Upper lobe of left lung (tissue), 6 donors: ENCODE measurements at regions not wholly inside any gene's neighbourhood (a gene's known extent, or its start where the extent isn't known, plus 50 kb on each side); places are given as distances from the start of the nearest gene placed in this dataset.
A peak's percentile ranks its signal among the peaks of the same experiment; 100 is the strongest.

Experiments used
- ATAC-seq, 2 donors: fragments of 200-7000 bp; cut with Tn5 transposase; one replicate each; pipeline ENCODE4 v1.9.1; 2022; ENCODE audit warnings: mild to moderate bottlenecking in 2 of 2, moderate library complexity in 2 of 2; ENCODE audit not compliant: low FRiP score in 2 of 2
- DNase-seq, 2 donors: peaks; one replicate each; pipeline ENCODE4 v3.0.0-alpha.2; 2019 to 2020
- H3K27ac ChIP-seq, 4 donors: fragments of 200-600 bp; sonication (generic); one replicate each; pipeline ENCODE4 v1.5.1; 2016 to 2019
- H3K27me3 ChIP-seq, 4 donors: fragments of 200-600 bp; sonication (generic); one replicate each; pipeline ENCODE4 v1.5.1; 2017 to 2019
- H3K36me3 ChIP-seq, 4 donors: fragments of 200-600 bp; sonication (generic); one replicate each; pipeline ENCODE4 v1.5.1; 2016 to 2019
- H3K4me1 ChIP-seq, 4 donors: fragments of 200-600 bp; sonication (generic); one replicate each; pipeline ENCODE4 v1.5.1; 2018 to 2019
- H3K4me3 ChIP-seq, 4 donors: fragments of 200-600 bp; sonication (generic); one replicate each; pipeline ENCODE4 v1.5.1; 2017 to 2019; ENCODE audit warnings: mild to moderate bottlenecking in 2 of 4, moderate library complexity in 1 of 4
- H3K9me3 ChIP-seq, 4 donors: fragments of 200-600 bp; sonication (generic); one replicate each; pipeline ENCODE4 v1.5.1; 2018 to 2019
- EP300 ChIP-seq, 4 donors: sonication (generic); formaldehyde crosslinking; IDR thresholded peaks; one replicate each; pipeline ENCODE4 v1.5.1; 2017; ENCODE audit warnings: antibody characterized with exemption in 4 of 4, control low read depth in 2 of 4
- POLR2A ChIP-seq, 4 donors: fragments of 450-650 bp; IDR thresholded peaks; one replicate each; pipeline ENCODE4 v1.5.1; 2016 to 2017; ENCODE audit warnings: antibody characterized with exemption in 4 of 4, mild to moderate bottlenecking in 2 of 4
- POLR2AphosphoS5 ChIP-seq, 2 donors: sonication (generic); formaldehyde crosslinking; IDR thresholded peaks; one replicate each; pipeline ENCODE4 v1.5.1; 2017; ENCODE audit warnings: antibody characterized with exemption in 2 of 2
- WGBS, 2 donors: methylation state at CpG; one replicate each; pipeline ENCODE4 v1.1.5; 2017 to 2018; 5-methylcytosine and 5-hydroxymethylcytosine counted together
- TF ChIP-seq, protein P1 (sequence below), 6 experiments: fragments of 450-650 bp in 4 of 6; fragments of 200-600 bp in 2 of 6; sonication (generic) in 2 of 6; IDR thresholded peaks; one replicate each; pipeline ENCODE4 v1.5.1; 2016 to 2019; ENCODE audit warnings: antibody characterized with exemption in 6 of 6
- donor health status: DM: no; HTN: no; CAD: no; lungs with moderate emphysema.
- donor health status: DM: no; HTN: yes; CAD: no; lungs with severe emphysema.

DNA sequence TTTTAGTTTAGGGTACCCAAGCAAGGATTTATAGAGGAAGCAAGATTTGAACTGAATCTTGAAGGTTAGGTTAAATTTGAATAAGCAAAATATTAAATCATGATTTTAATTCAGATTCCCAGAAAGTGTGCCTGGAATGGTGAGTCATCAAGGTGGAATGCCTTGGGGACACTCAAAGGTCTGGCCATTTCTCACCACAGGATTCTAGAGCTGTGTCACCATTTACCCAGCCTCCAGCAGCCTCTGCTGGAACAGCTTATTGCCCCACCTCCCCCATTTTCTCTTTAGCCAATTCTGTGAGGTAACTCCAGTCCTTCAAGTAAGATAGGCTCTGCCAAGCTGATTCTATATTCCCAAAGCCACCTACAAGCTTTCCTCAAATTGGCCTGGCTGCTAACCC, 181.4 kb downstream of the SIM1 start:
- Histone ChIP-seq H3K9me3 (no peaks in the 10 kb centered on the region), H3K4me3 (no peak overlapping the region), H3K27me3 (no peaks in the 10 kb centered on the region), H3K27ac (no peak overlapping the region), H3K36me3 (no peaks in the 10 kb centered on the region), H3K4me1 (no peaks in the 10 kb centered on the region)
- ATAC-seq = no peak
- TF ChIP-seq POLR2AphosphoS5 (IDR thresholded peaks at IDR 0.05) (no peak), POLR2A (IDR thresholded peaks at IDR 0.05) (no peak), EP300 (IDR thresholded peaks at IDR 0.05) (no peak)
- TF ChIP-seq, protein P1, sequence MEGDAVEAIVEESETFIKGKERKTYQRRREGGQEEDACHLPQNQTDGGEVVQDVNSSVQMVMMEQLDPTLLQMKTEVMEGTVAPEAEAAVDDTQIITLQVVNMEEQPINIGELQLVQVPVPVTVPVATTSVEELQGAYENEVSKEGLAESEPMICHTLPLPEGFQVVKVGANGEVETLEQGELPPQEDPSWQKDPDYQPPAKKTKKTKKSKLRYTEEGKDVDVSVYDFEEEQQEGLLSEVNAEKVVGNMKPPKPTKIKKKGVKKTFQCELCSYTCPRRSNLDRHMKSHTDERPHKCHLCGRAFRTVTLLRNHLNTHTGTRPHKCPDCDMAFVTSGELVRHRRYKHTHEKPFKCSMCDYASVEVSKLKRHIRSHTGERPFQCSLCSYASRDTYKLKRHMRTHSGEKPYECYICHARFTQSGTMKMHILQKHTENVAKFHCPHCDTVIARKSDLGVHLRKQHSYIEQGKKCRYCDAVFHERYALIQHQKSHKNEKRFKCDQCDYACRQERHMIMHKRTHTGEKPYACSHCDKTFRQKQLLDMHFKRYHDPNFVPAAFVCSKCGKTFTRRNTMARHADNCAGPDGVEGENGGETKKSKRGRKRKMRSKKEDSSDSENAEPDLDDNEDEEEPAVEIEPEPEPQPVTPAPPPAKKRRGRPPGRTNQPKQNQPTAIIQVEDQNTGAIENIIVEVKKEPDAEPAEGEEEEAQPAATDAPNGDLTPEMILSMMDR (IDR thresholded peaks at IDR 0.05) = no peak
- peak in 1 of 2 donors; percentile 31 for DNase-seq

DNA sequence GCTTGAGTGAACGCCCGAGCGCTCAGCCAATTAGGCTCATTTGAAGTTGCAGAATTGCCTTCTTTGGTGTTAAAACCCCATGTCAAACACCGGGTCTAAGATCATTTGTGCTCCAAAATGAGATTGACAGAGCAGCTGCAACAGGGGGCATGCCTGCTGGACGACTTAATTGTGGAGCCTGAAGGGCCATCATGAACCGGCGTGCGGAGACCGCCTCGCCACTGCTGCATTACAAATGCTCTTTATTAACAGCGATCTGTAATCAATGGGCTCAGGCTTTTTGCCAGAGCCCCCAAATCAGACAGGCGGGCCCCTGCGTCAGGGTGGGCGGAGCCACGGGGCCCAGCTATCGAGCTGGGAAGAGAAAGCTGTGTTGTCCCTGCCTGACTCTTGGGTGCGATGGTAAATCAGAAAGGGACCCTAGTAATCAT, 183.2 kb downstream of the SIM1 start:
- no peaks in the 10 kb centered on the region for H3K36me3 ChIP-seq
- H3K27me3 ChIP-seq = no peaks in the 10 kb centered on the region
- peak in 1 of 2 donors; percentile 56 for DNase-seq
- H3K4me3 ChIP-seq = peak overlapping the region in 1 of 4 donors; percentile 23
- H3K9me3 ChIP-seq = no peaks in the 10 kb centered on the region
- no peak for TF ChIP-seq EP300 (IDR thresholded peaks at IDR 0.05)
- TF ChIP-seq, protein P1 (IDR thresholded peaks at IDR 0.05) = no peak
- no peak for TF ChIP-seq POLR2A (IDR thresholded peaks at IDR 0.05)
- TF ChIP-seq POLR2AphosphoS5 (IDR thresholded peaks at IDR 0.05) = no peak
- H3K27ac ChIP-seq = no peak overlapping the region
- no peaks in the 10 kb centered on the region for H3K4me1 ChIP-seq
- no peak for ATAC-seq
- WGBS, 2 donors = 8 to 14% methylated on average over 9 to 17 of the region's 17 CpGs

DNA sequence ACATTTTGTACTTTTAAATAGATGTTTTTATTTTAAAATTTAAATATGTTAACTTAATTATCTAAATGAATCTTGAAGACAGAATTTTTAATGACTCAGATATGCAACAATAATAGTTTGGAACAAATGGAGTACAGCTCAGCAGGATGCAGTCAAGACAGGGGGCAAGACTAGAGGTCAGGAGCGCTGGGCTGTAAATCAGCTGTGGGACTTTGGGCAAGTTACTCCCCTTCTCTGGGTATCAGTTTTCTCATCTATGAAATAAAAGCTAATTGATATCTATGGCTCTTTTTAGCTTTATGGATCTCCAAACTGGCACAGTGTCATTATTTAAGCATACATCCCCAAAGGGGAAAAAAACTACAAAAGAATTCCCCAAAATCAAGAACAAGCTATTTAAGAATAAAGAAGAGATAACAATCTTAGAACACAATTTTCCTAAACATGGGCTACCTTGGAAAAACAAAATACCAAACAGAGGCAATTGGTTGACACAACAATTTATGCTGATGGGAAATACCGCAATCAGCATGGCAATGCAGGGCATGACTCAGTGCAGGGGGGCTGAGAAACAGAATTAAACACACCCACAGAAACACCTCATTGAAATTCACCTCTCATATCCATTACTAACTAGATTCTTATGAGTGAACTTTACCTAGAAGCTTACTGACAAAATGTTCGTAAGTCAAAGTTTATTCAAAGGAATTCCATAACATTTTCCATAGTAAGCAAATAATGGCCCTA, 188.2 kb downstream of the SIM1 start:
- Histone ChIP-seq H3K36me3 (no peaks in the 10 kb centered on the region), H3K9me3 (no peaks in the 10 kb centered on the region), H3K27ac (no peak overlapping the region), H3K4me3 (no peak overlapping the region), H3K27me3 (no peaks in the 10 kb centered on the region), H3K4me1 (no peaks in the 10 kb centered on the region)
- DNase-seq = no peak
- ATAC-seq = no peak
- TF ChIP-seq, protein P1 (IDR thresholded peaks at IDR 0.05) = no peak
- no peak for TF ChIP-seq EP300 (IDR thresholded peaks at IDR 0.05)
- no peak for TF ChIP-seq POLR2A (IDR thresholded peaks at IDR 0.05)
- no peak for TF ChIP-seq POLR2AphosphoS5 (IDR thresholded peaks at IDR 0.05)
- WGBS, 2 donors = 83 to 91% methylated on average over 3 of the region's 3 CpGs

DNA sequence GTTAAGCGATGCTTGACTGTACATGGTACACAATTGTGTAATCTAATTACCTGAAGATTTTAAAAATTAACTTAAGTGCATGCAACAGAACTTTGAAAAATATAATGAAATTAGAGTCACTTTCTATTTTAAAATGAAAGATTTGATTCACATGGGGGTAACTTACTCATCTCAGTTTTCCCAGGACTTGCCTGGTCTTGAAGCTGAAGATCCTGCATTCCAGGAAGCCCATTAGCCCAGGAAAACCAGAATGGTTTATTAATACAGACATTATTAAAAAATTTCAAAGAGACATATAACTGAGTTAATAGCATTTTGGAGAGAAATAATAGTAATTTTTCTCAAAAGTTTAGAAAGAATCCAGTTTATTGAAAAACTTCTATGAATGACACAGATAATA, 190.6 kb downstream of the SIM1 start:
- no peaks in the 10 kb centered on the region for H3K27me3 ChIP-seq
- H3K4me1 ChIP-seq = no peaks in the 10 kb centered on the region
- H3K4me3 ChIP-seq = no peak overlapping the region
- H3K36me3 ChIP-seq = no peaks in the 10 kb centered on the region
- ATAC-seq (no peak), DNase-seq (no peak)
- no peak overlapping the region for H3K27ac ChIP-seq
- no peak for TF ChIP-seq POLR2A (IDR thresholded peaks at IDR 0.05)
- TF ChIP-seq EP300 (IDR thresholded peaks at IDR 0.05) = no peak
- TF ChIP-seq, protein P1 (IDR thresholded peaks at IDR 0.05) = no peak
- no peak for TF ChIP-seq POLR2AphosphoS5 (IDR thresholded peaks at IDR 0.05)
- 91 to 93% methylated on average over 1 of the region's 1 CpG for WGBS, 2 donors
- no peaks in the 10 kb centered on the region for H3K9me3 ChIP-seq

DNA sequence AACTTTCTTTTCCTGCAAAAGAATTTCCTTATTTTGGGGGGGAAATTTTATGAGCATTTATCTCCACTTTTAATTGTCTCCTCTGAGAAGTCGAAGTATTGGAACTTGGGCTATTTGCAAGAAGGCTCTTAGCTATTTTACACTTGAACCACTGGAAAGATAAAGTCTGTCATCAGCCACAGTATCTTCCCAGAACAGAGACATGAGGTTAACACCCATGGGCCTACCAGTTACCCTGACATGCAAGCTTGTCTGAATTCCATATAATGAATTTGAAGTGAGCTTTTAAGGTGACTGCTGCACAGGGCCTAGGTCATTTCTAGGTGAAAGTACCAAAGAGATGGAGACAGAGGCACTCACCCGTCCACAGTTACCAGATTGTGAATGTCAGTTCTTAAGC, 193.1 kb downstream of the SIM1 start:
- 82 to 83% methylated on average over 2 of the region's 2 CpGs for WGBS, 2 donors
- H3K27me3 ChIP-seq = no peaks in the 10 kb centered on the region
- no peak overlapping the region for H3K27ac ChIP-seq
- no peak overlapping the region for H3K4me3 ChIP-seq
- TF ChIP-seq, protein P1 (IDR thresholded peaks at IDR 0.05) = no peak
- no peak for TF ChIP-seq POLR2AphosphoS5 (IDR thresholded peaks at IDR 0.05)
- TF ChIP-seq EP300 (IDR thresholded peaks at IDR 0.05) = no peak
- TF ChIP-seq POLR2A (IDR thresholded peaks at IDR 0.05) = no peak
- no peaks in the 10 kb centered on the region for H3K36me3 ChIP-seq
- no peaks in the 10 kb centered on the region for H3K4me1 ChIP-seq
- DNase-seq (no peak), ATAC-seq (no peak)
- H3K9me3 ChIP-seq = no peaks in the 10 kb centered on the region
